HG02759 (cell line): ENCODE measurements at regions not wholly inside any gene's neighbourhood (a gene's known extent, or its start where the extent isn't known, plus 50 kb on each side); places are given as distances from the start of the nearest gene placed in this dataset.
"Not testable (repeated sequence)": the region's sequence is repeated elsewhere in the genome, so short reads cannot be mapped to it uniquely, and the experiment has no call there.

Experiments
- ATAC-seq: cut with Tn5 transposase; IDR thresholded peaks from one replicate; pipeline ENCODE4 v1.9.1; 2021; ENCODE audit warnings: mild to moderate bottlenecking, moderate library complexity; ENCODE audit not compliant: unreplicated experiment

DNA sequence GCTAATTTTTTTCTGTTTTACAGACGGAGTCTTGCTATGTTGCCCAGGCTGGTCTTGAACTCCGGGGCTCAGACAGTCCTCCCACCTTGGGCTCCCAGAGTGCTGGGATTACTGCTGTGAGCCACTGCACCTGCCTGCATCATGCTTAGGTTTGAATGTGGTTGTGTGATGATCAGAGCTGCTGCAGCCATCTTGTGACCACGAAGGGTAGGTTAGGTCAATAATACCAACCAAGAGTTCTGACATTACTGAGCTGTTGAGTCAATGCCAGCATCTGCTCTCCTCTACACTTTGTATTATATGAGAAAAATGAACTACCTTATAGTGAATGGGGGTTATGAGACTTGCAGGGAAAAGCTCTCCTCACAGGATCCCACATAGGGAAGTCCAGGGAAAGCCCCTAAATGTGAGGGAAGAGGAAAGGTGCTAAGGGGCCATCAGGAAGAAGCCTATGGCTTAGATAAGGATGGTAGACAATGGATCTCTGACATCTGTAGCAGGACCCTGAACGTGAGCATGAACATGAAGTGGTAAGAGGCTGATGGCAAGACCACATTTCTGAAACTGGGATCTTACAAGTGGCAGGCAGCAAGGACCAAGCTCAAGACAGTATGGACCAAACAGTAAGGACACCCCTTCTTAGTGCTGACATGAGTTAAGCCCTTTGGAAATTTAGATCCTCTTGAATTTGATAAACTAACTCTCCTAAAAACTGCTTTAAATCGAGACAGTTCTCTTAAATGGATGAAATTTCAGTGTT lies 75.7 kb upstream of the ZNF169 start:
- no peak for ATAC-seq

DNA sequence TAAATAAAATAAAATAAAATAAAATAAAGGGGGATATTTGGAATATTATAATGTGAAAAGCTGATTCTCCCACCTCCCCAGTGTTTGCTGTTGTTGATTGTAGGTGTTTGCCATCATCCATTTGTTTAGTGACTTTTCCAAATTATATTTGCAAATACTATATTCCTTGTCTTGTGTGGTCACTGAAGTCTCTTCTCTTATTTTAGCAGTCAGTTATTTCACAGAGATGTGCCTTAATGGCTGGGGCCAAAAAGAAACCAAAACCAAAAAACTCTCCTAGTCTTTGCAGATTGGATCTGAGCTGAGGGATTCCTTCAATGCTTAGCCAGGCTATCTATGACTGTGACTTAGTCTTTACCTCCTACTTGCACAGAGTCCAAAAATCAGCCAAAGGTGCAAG lies 70.9 kb upstream of the ZNF169 start:
- ATAC-seq, result no peak

DNA sequence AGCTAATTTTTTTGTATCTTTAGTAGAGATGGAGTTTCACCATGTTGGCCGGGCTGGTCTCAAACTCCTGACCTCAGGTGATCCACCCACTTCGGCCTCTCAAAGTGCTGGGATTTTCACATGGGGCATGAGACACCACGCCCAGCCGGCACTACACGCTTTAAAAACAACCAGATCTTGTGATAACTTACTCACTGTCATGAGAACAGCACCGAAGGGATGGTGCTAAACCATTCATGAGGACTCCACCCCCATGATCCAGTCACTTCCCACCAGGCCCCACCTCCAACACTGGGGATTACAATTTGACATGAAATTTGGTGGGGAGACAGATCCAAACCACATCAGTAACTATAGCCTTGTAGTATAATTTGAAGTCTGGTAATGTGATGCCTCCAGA lies 67.4 kb upstream of the ZNF169 start:
- ATAC-seq, result not testable (repeated sequence)

DNA sequence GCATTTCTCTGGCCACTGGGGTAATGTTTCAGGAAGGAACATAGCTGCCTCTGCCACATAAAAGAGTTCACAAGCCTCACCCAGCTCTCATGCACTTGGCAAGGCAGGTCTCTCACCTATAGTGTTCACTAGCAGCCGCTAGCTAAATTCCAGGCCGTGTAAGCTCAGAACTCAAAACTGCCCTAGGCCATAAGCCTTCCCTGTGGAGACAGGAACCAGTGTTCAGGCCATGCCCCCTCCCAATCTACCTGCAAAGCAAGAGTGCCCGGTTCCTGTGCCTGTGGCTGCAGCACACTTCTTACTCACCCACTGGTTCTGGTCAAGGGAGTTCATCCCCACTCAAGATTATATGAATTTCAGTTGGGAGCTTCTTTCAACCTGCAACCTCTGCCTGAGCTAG lies 60.7 kb upstream of the ZNF169 start:
- no peak for ATAC-seq

DNA sequence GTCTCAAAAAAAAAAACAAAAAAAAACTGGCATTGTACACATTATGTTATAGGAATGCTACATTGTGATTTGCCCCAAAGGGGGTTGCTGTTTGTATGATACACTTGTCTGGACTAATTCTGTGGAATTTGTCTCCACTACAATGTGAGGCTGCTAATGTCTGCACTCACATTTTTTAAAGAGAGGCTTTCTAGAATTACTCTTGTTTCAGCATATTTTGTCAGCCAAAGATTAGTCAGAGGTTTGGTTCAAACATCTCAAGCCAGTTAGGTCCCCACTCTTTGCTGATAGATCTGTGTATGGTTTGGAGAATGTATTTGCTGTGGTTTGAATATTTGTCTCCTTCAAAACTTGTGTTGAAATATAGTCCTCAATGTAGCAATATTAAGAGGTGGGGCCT lies 59.3 kb upstream of the ZNF169 start:
- no peak for ATAC-seq

DNA sequence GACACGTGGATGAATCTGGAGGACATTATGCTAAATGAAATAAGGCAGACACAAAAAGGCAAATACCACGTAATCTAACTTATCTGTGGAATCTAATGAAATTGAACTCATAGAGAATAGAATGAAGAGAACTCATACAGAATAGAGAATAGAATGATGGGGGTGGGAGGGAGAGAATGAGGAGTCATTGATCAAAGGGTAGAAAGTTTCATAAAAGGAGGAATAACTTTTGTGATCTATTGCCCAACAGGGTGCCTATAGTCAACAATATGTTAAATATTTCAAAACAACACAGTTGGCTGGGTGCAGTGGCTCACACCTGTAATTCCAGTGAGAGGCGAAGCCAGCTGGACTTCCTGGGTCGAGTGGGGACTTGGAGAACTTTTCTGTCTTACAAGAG lies 54.9 kb upstream of the ZNF169 start:
- ATAC-seq, result no peak

DNA sequence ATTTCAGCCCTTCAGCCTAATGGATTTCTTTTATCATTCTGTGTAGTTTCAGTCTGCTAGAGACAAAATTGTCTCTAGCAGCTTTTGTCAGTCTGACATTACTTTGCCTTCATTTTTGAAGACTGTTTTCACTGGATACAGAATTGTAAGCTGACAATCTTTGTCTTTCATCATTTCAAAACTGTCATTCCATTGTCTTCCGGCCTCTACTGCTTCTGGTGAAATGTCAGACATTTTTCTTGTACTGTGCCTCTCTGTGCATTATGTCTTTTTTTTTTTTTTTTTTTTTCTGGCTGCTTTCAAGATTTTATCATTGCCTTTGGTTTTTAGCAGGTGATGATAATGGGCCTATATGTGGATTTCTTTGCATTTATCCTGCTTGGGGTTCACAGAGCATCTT lies 51.3 kb upstream of the ZNF169 start:
- no peak for ATAC-seq
